B cell (primary cell): ENCODE measurements at regions not wholly inside any gene's neighbourhood (a gene's known extent, or its start where the extent isn't known, plus 50 kb on each side); places are given as distances from the start of the nearest gene placed in this dataset.

Experiments
- EZH2 ChIP-seq: IDR thresholded peaks from 2 replicates; pipeline ENCODE4 v1.6.1; 2012; ENCODE audit warnings: borderline replicate concordance, low read depth, mild to moderate bottlenecking, moderate library complexity, low read length; ENCODE audit not compliant: insufficient read depth, poor library complexity, severe bottlenecking
- TF ChIP-seq, protein P1 (sequence below): fragments of 200-600 bp; IDR thresholded peaks from one replicate; pipeline ENCODE4 v1.8.0; 2022; ENCODE audit warnings: antibody characterized with exemption, mild to moderate bottlenecking

DNA sequence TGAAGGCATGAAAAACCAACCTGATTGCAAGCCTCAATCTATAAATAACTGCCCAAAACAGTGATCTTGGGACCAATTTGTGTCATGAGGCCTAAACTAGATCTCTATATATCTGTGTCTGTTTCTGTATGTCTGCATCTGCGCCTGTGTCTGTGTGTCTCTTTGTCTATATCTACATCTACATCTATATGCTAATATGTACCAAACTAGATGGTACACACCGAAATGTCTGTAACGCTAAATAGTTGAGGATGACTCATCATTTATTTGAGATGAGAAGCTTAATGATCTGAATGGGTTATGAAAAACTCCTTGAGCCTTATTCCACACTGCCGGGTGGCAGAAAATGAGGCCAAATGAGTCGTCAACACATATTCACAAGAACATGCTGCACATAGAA, 982.3 kb downstream of the ROBO2 start:
- no peak for TF ChIP-seq EZH2
- TF ChIP-seq, protein P1, sequence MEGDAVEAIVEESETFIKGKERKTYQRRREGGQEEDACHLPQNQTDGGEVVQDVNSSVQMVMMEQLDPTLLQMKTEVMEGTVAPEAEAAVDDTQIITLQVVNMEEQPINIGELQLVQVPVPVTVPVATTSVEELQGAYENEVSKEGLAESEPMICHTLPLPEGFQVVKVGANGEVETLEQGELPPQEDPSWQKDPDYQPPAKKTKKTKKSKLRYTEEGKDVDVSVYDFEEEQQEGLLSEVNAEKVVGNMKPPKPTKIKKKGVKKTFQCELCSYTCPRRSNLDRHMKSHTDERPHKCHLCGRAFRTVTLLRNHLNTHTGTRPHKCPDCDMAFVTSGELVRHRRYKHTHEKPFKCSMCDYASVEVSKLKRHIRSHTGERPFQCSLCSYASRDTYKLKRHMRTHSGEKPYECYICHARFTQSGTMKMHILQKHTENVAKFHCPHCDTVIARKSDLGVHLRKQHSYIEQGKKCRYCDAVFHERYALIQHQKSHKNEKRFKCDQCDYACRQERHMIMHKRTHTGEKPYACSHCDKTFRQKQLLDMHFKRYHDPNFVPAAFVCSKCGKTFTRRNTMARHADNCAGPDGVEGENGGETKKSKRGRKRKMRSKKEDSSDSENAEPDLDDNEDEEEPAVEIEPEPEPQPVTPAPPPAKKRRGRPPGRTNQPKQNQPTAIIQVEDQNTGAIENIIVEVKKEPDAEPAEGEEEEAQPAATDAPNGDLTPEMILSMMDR: no peak
